SJCRH30 (cell line): ENCODE measurements at regions not wholly inside any gene's neighbourhood (a gene's known extent, or its start where the extent isn't known, plus 50 kb on each side); places are given as distances from the start of the nearest gene placed in this dataset.
"Not testable (repeated sequence)": the region's sequence is repeated elsewhere in the genome, so short reads cannot be mapped to it uniquely, and the experiment has no call there.

Source experiments
- DNase-seq, 2 experiments: peaks; one replicate each; pipeline ENCODE4 v3.0.0-alpha.2; 2015 to 2020
- H3K27ac ChIP-seq: fragments of 250-450 bp; sonication (Bioruptor Pico); 2 replicates; pipeline ENCODE4 v1.5.1; 2020; ENCODE audit warnings: mild to moderate bottlenecking, moderate library complexity
- H3K27me3 ChIP-seq: fragments of 250-450 bp; sonication (Bioruptor Pico); 2 replicates; pipeline ENCODE4 v1.5.1; 2020; ENCODE audit warnings: mild to moderate bottlenecking, moderate library complexity
- H3K36me3 ChIP-seq: fragments of 250-450 bp; sonication (Bioruptor Pico); 2 replicates; pipeline ENCODE4 v1.5.1; 2020; ENCODE audit warnings: mild to moderate bottlenecking, moderate library complexity
- H3K4me1 ChIP-seq: fragments of 250-450 bp; sonication (Bioruptor Pico); 2 replicates; pipeline ENCODE4 v1.5.1; 2020; ENCODE audit warnings: mild to moderate bottlenecking, moderate library complexity
- H3K4me3 ChIP-seq: fragments of 250-450 bp; sonication (Bioruptor Pico); 2 replicates; pipeline ENCODE4 v1.5.1; 2020; ENCODE audit warnings: mild to moderate bottlenecking, moderate library complexity
- H3K9me3 ChIP-seq: fragments of 250-450 bp; sonication (Bioruptor Pico); replicated peaks from 2 replicates; pipeline ENCODE4 v1.5.1; 2020; ENCODE audit warnings: mild to moderate bottlenecking, moderate library complexity

DNA sequence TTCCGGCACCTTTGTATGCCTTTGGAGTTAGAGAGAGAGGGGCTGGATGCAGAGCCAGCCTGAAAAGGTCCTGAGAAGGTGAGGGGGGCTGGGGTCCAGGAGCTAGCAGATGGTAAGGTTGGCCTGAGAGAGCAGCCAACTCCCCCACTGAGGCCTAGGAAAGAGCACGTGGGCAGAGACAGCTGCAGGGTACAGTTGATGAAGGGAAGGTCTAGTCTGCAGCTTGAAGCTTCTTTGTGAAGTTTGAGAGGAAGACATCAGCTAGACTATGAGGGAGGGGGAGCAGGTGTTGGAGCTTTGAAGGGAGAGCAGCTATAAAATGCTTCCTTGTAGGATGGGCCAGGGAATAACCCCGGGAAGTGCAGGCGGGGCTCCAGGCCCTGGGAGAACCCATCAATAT lies 289.3 kb upstream of the AMIGO2 start:
- no peak for DNase-seq
- H3K4me3 ChIP-seq, result no peak overlapping the region
- no peaks in the 10 kb centered on the region for H3K36me3 ChIP-seq
- H3K27ac ChIP-seq, result no peak overlapping the region
- no peaks in the 10 kb centered on the region for H3K9me3 ChIP-seq
- H3K4me1 ChIP-seq, result no peaks in the 10 kb centered on the region
- H3K27me3 ChIP-seq, result no peaks in the 10 kb centered on the region; the same call in 1 of the 2 replicates

DNA sequence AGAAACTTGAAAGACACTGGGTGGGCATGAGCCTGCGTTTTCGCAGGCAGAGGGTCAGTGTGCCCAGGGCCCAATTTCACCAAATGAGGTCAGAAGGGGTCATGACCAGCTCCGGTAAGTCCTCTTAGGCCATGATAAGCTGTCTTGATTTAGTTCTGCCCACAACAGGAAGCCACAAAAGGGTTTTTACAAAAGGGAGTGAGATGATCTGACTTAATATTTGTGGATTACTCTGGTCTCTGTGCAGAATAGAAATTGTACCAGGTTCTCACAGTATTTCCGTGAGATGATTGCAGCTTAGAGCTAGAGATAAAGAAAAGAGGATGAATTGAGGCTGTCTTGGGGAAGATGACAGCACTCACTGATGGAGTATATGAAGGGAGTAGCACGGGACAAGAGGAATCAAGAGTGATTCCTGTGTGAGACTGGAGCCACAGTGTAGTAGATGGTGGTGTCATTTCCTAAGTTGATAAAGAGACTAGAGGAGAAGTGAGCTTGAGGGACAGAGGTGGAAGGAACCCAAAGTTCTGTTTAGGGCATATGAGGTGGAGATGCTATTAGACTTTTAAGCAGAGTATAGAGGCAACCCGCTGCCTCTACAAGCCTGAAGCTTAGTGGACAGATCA lies 288.3 kb upstream of the AMIGO2 start:
- Histone ChIP-seq H3K4me1 (no peaks in the 10 kb centered on the region), H3K4me3 (no peak overlapping the region), H3K27me3 (no peaks in the 10 kb centered on the region; the same call in 1 of the 2 replicates), H3K27ac (no peak overlapping the region), H3K9me3 (no peaks in the 10 kb centered on the region), H3K36me3 (no peaks in the 10 kb centered on the region)
- no peak for DNase-seq

GRCh38 chr12:47366579-47366978 lies 286.8 kb upstream of the AMIGO2 start:
- no peak overlapping the region for H3K4me3 ChIP-seq
- H3K27ac ChIP-seq, result no peak overlapping the region
- no peaks in the 10 kb centered on the region for H3K9me3 ChIP-seq
- no peaks in the 10 kb centered on the region for H3K36me3 ChIP-seq
- DNase-seq, result no peak
- H3K4me1 ChIP-seq, result no peaks in the 10 kb centered on the region
- no peaks in the 10 kb centered on the region; the same call in 1 of the 2 replicates for H3K27me3 ChIP-seq

DNA sequence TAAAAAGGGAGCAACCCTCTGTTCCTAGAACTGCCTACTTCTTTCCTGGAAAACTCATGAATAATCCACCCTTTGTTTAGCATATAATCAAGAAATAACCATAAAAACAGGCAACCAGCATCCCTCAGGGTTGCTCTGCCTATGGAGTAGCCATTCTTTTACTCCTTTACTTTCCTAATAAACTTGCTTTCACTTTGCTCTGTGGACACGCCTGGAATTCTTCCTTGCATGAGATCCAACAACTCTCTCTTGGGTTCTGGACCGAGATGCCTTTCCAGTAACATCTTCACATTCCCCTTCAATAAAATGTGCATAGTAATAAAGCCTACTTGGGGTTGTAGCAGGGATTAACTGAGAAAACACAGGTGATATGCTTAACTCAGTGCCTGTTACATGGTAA lies 286.4 kb upstream of the AMIGO2 start:
- no peak for DNase-seq

DNA sequence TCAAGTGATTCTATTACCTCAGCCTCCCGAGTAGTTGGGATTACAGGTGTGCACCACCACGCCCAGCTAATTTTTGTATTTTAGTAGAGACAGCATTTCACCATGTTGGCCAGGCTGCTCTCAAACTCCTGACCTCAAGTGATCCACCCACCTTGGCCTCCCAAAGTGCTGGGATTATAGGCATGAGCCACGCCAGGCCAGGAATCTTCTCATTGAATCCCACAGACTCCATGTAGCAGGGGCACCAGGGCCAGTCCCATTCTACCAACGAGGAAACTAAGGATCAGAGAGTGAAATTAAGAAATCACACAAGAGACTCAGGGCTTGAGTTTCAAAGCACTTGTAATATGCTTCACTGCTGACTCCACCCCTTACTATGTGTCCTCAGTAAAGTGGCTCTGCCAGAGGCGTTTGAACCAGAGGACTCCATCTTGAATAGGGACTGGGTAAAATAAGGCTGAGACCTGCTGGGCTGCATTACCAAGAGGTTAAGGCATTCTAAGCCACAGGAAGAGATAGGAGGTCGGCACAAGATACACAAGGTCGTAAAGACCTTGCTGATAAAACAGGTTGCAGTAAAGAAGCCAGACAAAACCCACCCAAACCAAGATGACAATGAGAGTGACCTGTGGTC lies 285.8 kb upstream of the AMIGO2 start:
- not testable (repeated sequence) for H3K27ac ChIP-seq, H3K27me3 ChIP-seq

More for the DNA sequence above, 286.4 kb upstream of the AMIGO2 start:
- Histone ChIP-seq H3K27ac (no peak overlapping the region), H3K4me1 (no peaks in the 10 kb centered on the region), H3K27me3 (no peaks in the 10 kb centered on the region; the same call in 1 of the 2 replicates), H3K9me3 (no peaks in the 10 kb centered on the region), H3K4me3 (no peak overlapping the region), H3K36me3 (no peaks in the 10 kb centered on the region)

GRCh38 chr12:47364261-47364660 lies 284.5 kb upstream of the AMIGO2 start:
- no peak overlapping the region for H3K27ac ChIP-seq
- no peaks in the 10 kb centered on the region for H3K4me1 ChIP-seq
- no peaks in the 10 kb centered on the region; the same call in 1 of the 2 replicates for H3K27me3 ChIP-seq
- H3K9me3 ChIP-seq, result peaks cover 4% of the 10 kb centered on the region; the same call in 1 of the 2 replicates
- DNase-seq, result no peak
- H3K4me3 ChIP-seq, result no peak overlapping the region
- no peaks in the 10 kb centered on the region for H3K36me3 ChIP-seq

More for the DNA sequence above, 285.8 kb upstream of the AMIGO2 start:
- not testable (repeated sequence) for H3K9me3 ChIP-seq, H3K4me1 ChIP-seq, H3K4me3 ChIP-seq, DNase-seq, H3K36me3 ChIP-seq

- no peaks in the 10 kb centered on the region for H3K27me3 ChIP-seq
- no peak for DNase-seq
- H3K4me3 ChIP-seq, result no peak overlapping the region
- peaks cover 5% of the 10 kb centered on the region for H3K9me3 ChIP-seq
- no peaks in the 10 kb centered on the region for H3K4me1 ChIP-seq
- H3K36me3 ChIP-seq, result no peaks in the 10 kb centered on the region
- no peak overlapping the region for H3K27ac ChIP-seq
Observed at GRCh38 chr12:47362126-47362705, 282.5 kb upstream of the AMIGO2 start.

DNA sequence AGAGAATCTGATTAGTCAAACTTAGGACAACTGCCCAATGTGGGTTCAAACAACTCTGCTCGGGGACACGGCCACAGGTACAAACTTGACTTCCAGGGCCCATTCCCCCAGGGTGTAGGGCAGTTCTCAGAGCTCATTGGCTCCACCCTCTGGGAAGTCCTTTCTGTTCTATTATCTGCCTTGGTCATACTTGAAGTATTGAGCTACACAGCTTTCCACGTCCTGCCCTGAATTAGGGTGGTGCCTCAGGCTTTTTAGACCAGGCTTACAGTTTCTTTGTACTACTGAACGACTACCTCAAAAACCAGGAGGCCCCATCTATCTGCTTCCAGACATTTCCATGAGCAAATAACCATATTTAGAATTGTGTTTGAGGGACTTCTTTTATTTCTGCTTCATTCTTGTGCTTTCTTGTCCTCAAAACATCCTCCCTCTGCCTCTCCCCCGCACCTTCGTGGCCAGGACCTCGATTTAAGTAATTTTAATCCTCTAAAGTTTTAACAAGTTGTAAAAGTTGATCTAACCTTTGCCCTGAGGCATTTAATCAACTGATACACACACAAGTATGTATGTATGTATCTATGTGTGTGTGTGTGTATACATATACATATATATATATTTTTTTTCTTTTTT lies 281.7 kb upstream of the AMIGO2 start:
- Histone ChIP-seq H3K4me1 (no peaks in the 10 kb centered on the region), H3K27me3 (no peaks in the 10 kb centered on the region), H3K9me3 (peaks cover 5% of the 10 kb centered on the region), H3K27ac (no peak overlapping the region), H3K36me3 (no peaks in the 10 kb centered on the region), H3K4me3 (peak overlapping the region; percentile 7; the same call in 1 of the 2 replicates)
- peak in 1 of 2 experiments; percentile 41 for DNase-seq

GRCh38 chr12:47360771-47361388 lies 281.1 kb upstream of the AMIGO2 start:
- Histone ChIP-seq H3K9me3 (peaks cover 5% of the 10 kb centered on the region), H3K4me3 (peak overlapping the region; percentile 7; the same call in 1 of the 2 replicates), H3K36me3 (no peaks in the 10 kb centered on the region), H3K4me1 (no peaks in the 10 kb centered on the region), H3K27ac (no peak overlapping the region), H3K27me3 (no peaks in the 10 kb centered on the region)
- DNase-seq, result no peak

- H3K9me3 ChIP-seq, result peaks cover 5% of the 10 kb centered on the region
- H3K27ac ChIP-seq, result no peak overlapping the region
- H3K27me3 ChIP-seq, result no peaks in the 10 kb centered on the region
- no peaks in the 10 kb centered on the region for H3K4me1 ChIP-seq
- H3K36me3 ChIP-seq, result no peaks in the 10 kb centered on the region
- no peak for DNase-seq
- H3K4me3 ChIP-seq, result no peak overlapping the region
Observed at GRCh38 chr12:47360093-47360480, 280.3 kb upstream of the AMIGO2 start.

DNA sequence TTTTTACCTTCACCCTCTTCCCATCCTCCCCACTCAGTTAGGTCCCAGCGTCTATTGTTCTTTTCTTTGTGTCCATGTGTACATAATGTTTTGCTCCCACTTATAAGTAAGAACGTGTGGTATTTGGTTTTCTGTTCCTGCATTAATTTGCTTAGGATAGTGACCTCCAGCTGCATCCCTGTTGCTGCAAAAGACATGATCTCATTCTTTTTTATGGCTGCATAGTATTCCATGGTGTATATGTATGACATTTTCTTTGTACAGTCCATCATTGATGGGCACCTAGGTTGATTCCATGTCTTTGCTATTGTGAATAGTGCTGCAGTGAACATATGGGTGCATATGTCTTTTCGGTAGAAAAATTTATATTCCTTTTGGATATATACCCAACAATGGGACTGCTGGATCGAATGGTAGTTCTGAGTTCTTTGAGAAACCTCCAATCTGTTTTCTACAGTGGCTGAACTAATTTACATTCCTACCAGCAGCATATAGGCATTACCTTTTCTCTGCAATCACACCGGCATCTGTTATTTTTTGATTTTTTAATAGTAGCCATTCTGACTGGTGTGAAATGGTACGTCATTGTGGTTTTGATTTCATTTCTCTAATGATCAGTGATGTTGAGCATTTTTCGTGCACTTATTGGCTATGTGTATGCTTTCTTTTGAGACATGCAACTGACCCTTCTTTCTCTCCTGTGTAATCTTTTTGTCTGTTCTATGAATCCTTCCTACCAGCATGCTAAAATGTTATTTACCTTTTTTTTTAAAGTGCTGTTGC lies 279.7 kb upstream of the AMIGO2 start:
- no peak overlapping the region for H3K27ac ChIP-seq
- H3K9me3 ChIP-seq, result peaks cover 5% of the 10 kb centered on the region
- H3K36me3 ChIP-seq, result no peaks in the 10 kb centered on the region
- no peak for DNase-seq
- no peaks in the 10 kb centered on the region for H3K4me1 ChIP-seq
- H3K27me3 ChIP-seq, result no peaks in the 10 kb centered on the region
- no peak overlapping the region for H3K4me3 ChIP-seq

DNA sequence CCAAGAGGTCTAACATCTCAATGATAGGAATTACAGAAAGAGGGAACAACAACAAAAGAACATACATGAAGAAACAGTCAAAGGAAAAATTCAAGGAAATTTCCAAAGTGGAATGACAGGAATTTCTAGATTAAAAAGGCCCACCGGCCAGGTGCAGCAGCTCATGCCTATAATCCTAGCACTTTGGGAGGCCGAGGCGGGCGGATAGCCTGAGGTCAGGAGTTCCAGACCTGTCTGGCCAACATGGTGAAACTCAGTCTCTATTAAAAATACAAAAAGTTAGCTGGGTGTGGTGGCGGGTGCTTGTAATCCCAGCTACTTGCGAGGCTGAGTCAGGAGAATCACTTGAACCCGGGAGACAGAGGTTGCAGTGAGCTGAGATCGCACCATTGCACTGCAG lies 277.2 kb upstream of the AMIGO2 start:
- not testable (repeated sequence) for DNase-seq, H3K27ac ChIP-seq, H3K27me3 ChIP-seq, H3K36me3 ChIP-seq, H3K9me3 ChIP-seq, H3K4me1 ChIP-seq, H3K4me3 ChIP-seq

DNA sequence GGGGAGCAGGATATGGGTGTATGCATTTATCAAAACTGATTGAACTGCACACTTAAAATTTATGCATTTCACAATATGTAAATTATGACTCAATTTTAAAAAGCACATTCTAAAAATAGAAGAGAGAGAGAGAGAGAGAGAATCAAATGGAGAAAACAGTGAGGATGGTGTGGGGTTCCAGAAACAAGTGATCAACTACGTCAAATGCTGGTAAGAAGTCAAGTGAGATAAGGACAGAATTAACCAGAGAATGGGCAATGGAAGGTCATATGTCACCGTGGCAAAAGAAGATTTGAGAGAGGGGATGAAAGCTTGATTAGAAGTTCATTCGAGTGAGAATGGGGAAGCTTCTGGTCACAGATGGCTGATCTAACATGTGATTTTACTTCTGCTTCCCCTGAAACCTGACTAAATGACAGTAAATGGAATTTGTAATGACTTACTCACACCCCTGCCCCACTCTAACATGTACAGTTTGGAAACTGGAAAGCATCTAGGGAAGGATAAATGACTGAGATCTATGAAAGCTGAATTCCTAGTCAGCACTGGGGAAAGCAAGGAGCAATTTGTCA lies 276.5 kb upstream of the AMIGO2 start:
- no peaks in the 10 kb centered on the region; the same call in 1 of the 2 replicates for H3K27me3 ChIP-seq
- H3K4me1 ChIP-seq, result no peaks in the 10 kb centered on the region
- H3K9me3 ChIP-seq, result peaks cover 5% of the 10 kb centered on the region
- H3K4me3 ChIP-seq, result no peak overlapping the region
- DNase-seq, result no peak
- no peaks in the 10 kb centered on the region for H3K36me3 ChIP-seq
- no peak overlapping the region for H3K27ac ChIP-seq

GRCh38 chr12:47353508-47353907 lies 273.7 kb upstream of the AMIGO2 start:
- Histone ChIP-seq H3K4me3 (no peak overlapping the region), H3K9me3 (no peaks in the 10 kb centered on the region; the same call in 1 of the 2 replicates), H3K4me1 (no peaks in the 10 kb centered on the region), H3K27ac (no peak overlapping the region), H3K27me3 (no peaks in the 10 kb centered on the region; the same call in 1 of the 2 replicates), H3K36me3 (no peaks in the 10 kb centered on the region)
- DNase-seq, result no peak
